22Rv1 (cell line): ENCODE measurements at regions not wholly inside any gene's neighbourhood (a gene's known extent, or its start where the extent isn't known, plus 50 kb on each side); places are given as distances from the start of the nearest gene placed in this dataset.

Experiments used
- CTCF ChIP-seq: fragments of 450-650 bp; IDR thresholded peaks from 2 replicates; pipeline ENCODE4 v1.5.1; 2017; ENCODE audit warnings: mild to moderate bottlenecking
- ZFX ChIP-seq: fragments of 450-650 bp; IDR thresholded peaks from 2 replicates; pipeline ENCODE4 v1.6.1; 2017; ENCODE audit warnings: antibody characterized with exemption, borderline replicate concordance

- TF ChIP-seq CTCF (peak; percentile 90), ZFX (no peak)
Observed at GRCh38 chr9:35553670-35554543, 51.2 kb upstream of the TESK1 start.
